GM12878 (cell line): ENCODE measurements at regions not wholly inside any gene's neighbourhood (a gene's known extent, or its start where the extent isn't known, plus 50 kb on each side); places are given as distances from the start of the nearest gene placed in this dataset.
"Not testable (repeated sequence)": the region's sequence is repeated elsewhere in the genome, so short reads cannot be mapped to it uniquely, and the experiment has no call there.

Experiments
- ATAC-seq: fragments of 200-7000 bp; cut with Tn5 transposase; 3 replicates; pipeline ENCODE4 v1.9.1; 2020; ENCODE audit warnings: mild to moderate bottlenecking, moderate library complexity
- BruUV-seq: library from RNA; stranded (reverse); fragments of 400-500 nt; replicated peaks from 2 replicates; lab custom pipeline; 2021; lab: Mats Ljungman, UMichigan
- CTCF ChIA-PET: fragments of 300-600 bp; sonication (Branson Sonifier 250); formaldehyde crosslinking; extraction: SDS; loops from one replicate; lab custom pipeline; 2021; ENCODE audit warnings: inconsistent platforms; lab: Yijun Ruan, JAX
- POLR2A ChIA-PET: fragments of 350-600 bp; formaldehyde crosslinking; extraction: SDS; loops from one replicate; lab custom pipeline; 2021; ENCODE audit warnings: inconsistent platforms; lab: Charles Lee
- RAD21 ChIA-PET: fragments of 300-600 bp; sonication (Branson Sonifier 250); formaldehyde crosslinking; loops from one replicate; lab custom pipeline; 2023; ENCODE audit warnings: antibody characterized with exemption; ENCODE audit not compliant: unreplicated experiment; lab: Charles Lee
- SMC1A ChIA-PET: fragments of 300-600 bp; sonication (Branson Sonifier 250); formaldehyde crosslinking; loops from one replicate; lab custom pipeline; 2023; ENCODE audit not compliant: unreplicated experiment, uncharacterized antibody; lab: Charles Lee
- DNase-seq: peaks from one replicate; pipeline ENCODE4 v3.0.0-alpha.2; 2011; ENCODE audit warnings: low read depth, low spot score
- FAIRE-seq: peaks from 3 replicates; lab custom pipeline; 2011; peaks lifted over from hg19 to GRCh38; lab: Jason Lieb, UNC
- H2AFZ ChIP-seq: 2 replicates; pipeline ENCODE4 v1.6.0; 2011; ENCODE audit warnings: low read depth, low read length, control low read depth; ENCODE audit not compliant: control insufficient read depth
- H3K27ac ChIP-seq: 2 replicates; pipeline ENCODE4 v1.5.1; 2011; ENCODE audit warnings: control low read depth; ENCODE audit not compliant: control insufficient read depth, insufficient read depth
- H3K27me3 ChIP-seq, 2 experiments: replicated peaks in 1 of 2; 2 replicates each; pipeline versions ENCODE4 v1.6.0 to v1.6.1; 2011; ENCODE audit warnings: low read length in 1 of 2; ENCODE audit not compliant: control insufficient read depth in 2 of 2, insufficient read depth in 2 of 2
- H3K36me3 ChIP-seq, 2 experiments: 2 replicates each; pipeline ENCODE4 v1.5.1; 2011; ENCODE audit warnings: low read length in 1 of 2; ENCODE audit not compliant: control insufficient read depth in 2 of 2, insufficient read depth in 2 of 2
- H3K4me1 ChIP-seq: 2 replicates; pipeline ENCODE4 v1.6.1; 2011; ENCODE audit warnings: mild to moderate bottlenecking, low read length, moderate library complexity, mixed read lengths; ENCODE audit not compliant: control insufficient read depth, insufficient read depth
- H3K4me2 ChIP-seq: 2 replicates; pipeline ENCODE4 v1.6.0; 2011; ENCODE audit warnings: control low read depth; ENCODE audit not compliant: control insufficient read depth, insufficient read depth
- H3K4me3 ChIP-seq: fragments of 200-600 bp; sonication (generic); 2 replicates; pipeline ENCODE4 v1.5.1; 2016
- H3K79me2 ChIP-seq: 2 replicates; pipeline ENCODE4 v1.6.0; 2011; ENCODE audit warnings: low read length; ENCODE audit not compliant: control insufficient read depth, insufficient read depth
- H3K9ac ChIP-seq: 2 replicates; pipeline ENCODE4 v1.8.0; 2011; ENCODE audit warnings: low read length, control low read depth, mixed read lengths; ENCODE audit not compliant: control insufficient read depth, insufficient read depth
- H3K9me3 ChIP-seq: replicated peaks from 3 replicates; pipeline ENCODE4 v1.5.1; 2011; ENCODE audit warnings: mild to moderate bottlenecking, low read length; ENCODE audit not compliant: control insufficient read depth, insufficient read depth
- H4K20me1 ChIP-seq: 2 replicates; pipeline ENCODE4 v1.6.0; 2011; ENCODE audit not compliant: control insufficient read depth, insufficient read depth
- CEBPB ChIP-seq, 2 experiments: fragments of 150-350 bp in 1 of 2; IDR thresholded peaks; 2 replicates each; pipeline ENCODE4 v1.6.1; 2012 to 2014; ENCODE audit warnings: low read depth in 2 of 2, low read length in 2 of 2, borderline replicate concordance in 1 of 2, inconsistent platforms in 1 of 2
- KLF5 ChIP-seq: fragments of 450-650 bp; IDR thresholded peaks from 2 replicates; pipeline ENCODE4 v1.6.1; 2014; ENCODE audit warnings: mild to moderate bottlenecking; ENCODE audit not compliant: partially characterized antibody
- NRF1 ChIP-seq: conservative IDR thresholded peaks from 2 replicates; pipeline ENCODE4 v1.6.1; 2011; ENCODE audit warnings: mild to moderate bottlenecking, low read depth, low read length, improper control_type of control experiment
- WGBS: methylation state at CpG from one replicate; pipeline ENCODE4 v1.1.6; 2016; ENCODE audit warnings: low lambda C conversion rate; ENCODE audit not compliant: insufficient replicate concordance, insufficient coverage; ENCODE audit errors: missing lambda C conversion rate; 5-methylcytosine and 5-hydroxymethylcytosine counted together
- in situ Hi-C: fragments of 300-500 bp; cut with MboI; formaldehyde crosslinking; loops from 9 replicates; pipeline ENCODE4 v1.14.3; 2018; ENCODE audit warnings: mixed read lengths
- intact Hi-C: fragments of 100-400 bp; cut with micrococcal nuclease; formaldehyde crosslinking; loops from one replicate; pipeline ENCODE4 v1.14.2; 2022; ENCODE audit not compliant: unreplicated experiment
- TF ChIP-seq, protein P1 (sequence below): fragments of 450-650 bp; IDR thresholded peaks from 2 replicates; pipeline ENCODE4 v1.6.1; 2017; ENCODE audit warnings: mild to moderate bottlenecking, low read depth, inconsistent platforms; ENCODE audit not compliant: poor library complexity, severe bottlenecking

DNA sequence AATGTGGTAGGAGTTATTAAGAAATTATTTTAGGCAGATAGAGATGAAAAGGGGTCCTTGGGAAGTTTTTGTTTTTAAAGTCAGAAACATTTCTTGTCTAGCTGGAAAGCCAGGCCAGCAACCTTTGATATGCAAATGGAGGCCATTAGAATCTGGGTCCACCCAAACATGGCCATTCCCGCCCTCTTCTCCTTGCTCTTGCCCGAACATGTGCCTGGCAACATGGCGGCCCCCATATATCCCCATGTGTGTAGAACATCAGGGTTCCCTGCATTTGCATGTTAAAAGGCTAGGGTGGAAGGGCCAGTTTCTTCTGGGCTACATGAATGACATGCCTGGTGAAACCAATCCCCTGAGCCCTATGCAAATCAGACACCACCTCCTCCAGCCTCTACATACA, 80.7 kb upstream of the PLAC8 start:
- no peak for FAIRE-seq
- Histone ChIP-seq H3K4me2 (no peak overlapping the region), H3K4me1 (peaks cover 10% of the 10 kb centered on the region), H3K9ac (no peak overlapping the region), H2AFZ (no peak overlapping the region), H3K36me3 (no peaks in the 10 kb centered on the region), H3K79me2 (no peaks in the 10 kb centered on the region), H3K27ac (no peak overlapping the region), H3K27me3 (no peaks in the 10 kb centered on the region), H4K20me1 (no peaks in the 10 kb centered on the region), H3K4me3 (no peak overlapping the region), H3K9me3 (no peaks in the 10 kb centered on the region; the same call in 1 of the 3 replicates)
- no peak for ATAC-seq
- ChIA-PET CTCF (interaction anchor here (0.6 kb wide), 1 partner anchor 1550 kb away, joined by 3 read pairs; no protein-coding TSS in a partner anchor), SMC1A (interaction anchor here (0.8 to 2.7 kb wide), 4 partner anchors 11 to 48 kb away, joined by 3 to 12 read pairs (median 4); no protein-coding TSS in a partner anchor), POLR2A (no interaction called here), RAD21 (no interaction called here)
- BruUV-seq, result no TSS peak
- intact Hi-C loops, result no loop called here
- TF ChIP-seq CEBPB (IDR thresholded peaks at IDR 0.05; ENCODE audit: borderline replicate concordance in 1 of 2, low read depth in 2 of 2, low read length in 2 of 2) (no peak), KLF5 (no peak), NRF1 (no peak)
- TF ChIP-seq, protein P1, sequence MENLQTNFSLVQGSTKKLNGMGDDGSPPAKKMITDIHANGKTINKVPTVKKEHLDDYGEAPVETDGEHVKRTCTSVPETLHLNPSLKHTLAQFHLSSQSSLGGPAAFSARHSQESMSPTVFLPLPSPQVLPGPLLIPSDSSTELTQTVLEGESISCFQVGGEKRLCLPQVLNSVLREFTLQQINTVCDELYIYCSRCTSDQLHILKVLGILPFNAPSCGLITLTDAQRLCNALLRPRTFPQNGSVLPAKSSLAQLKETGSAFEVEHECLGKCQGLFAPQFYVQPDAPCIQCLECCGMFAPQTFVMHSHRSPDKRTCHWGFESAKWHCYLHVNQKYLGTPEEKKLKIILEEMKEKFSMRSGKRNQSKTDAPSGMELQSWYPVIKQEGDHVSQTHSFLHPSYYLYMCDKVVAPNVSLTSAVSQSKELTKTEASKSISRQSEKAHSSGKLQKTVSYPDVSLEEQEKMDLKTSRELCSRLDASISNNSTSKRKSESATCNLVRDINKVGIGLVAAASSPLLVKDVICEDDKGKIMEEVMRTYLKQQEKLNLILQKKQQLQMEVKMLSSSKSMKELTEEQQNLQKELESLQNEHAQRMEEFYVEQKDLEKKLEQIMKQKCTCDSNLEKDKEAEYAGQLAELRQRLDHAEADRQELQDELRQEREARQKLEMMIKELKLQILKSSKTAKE, result no peak
- in situ Hi-C loops, result no loop called here
- WGBS, result 82% methylated on average over 3 of the region's 3 CpGs
- DNase-seq, result no peak

DNA sequence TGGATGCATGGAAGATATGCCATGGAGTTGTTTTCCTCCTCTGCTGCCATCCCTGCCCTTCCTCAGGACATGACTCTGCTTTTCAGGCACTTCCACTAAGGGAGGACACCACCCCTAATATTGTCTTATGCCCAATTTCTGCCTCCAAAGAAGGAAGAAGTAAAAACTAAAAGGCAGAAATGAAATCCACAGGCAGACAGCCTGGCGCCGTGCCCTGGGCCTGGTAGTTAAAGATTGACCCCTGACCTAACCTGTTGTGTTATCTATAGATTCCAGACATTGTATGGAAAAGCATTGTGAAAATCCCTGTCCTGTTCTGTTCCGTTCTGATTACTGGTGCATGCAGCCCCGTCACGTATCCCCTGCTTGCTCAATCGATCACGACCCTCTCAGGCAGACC, 80.1 kb upstream of the PLAC8 start:
- BruUV-seq, ATAC-seq, H2AFZ ChIP-seq, H3K4me3 ChIP-seq, in situ Hi-C loops, H3K27me3 ChIP-seq, FAIRE-seq, DNase-seq, H3K4me2 ChIP-seq, H3K27ac ChIP-seq, intact Hi-C loops, H3K9me3 ChIP-seq, POLR2A ChIA-PET, H3K36me3 ChIP-seq, H3K9ac ChIP-seq, H4K20me1 ChIP-seq, RAD21 ChIA-PET, CTCF ChIA-PET, H3K79me2 ChIP-seq: not testable (repeated sequence)
- H3K4me1 ChIP-seq, result peaks cover 10% of the 10 kb centered on the region
- 69% methylated on average over 7 of the region's 7 CpGs for WGBS
- SMC1A ChIA-PET, result interaction anchor here (0.8 to 1.3 kb wide), 3 partner anchors 11 to 48 kb away, joined by 3 to 4 read pairs (median 3); no protein-coding TSS in a partner anchor
